GM23338 (cell line): ENCODE measurements at regions not wholly inside any gene's neighbourhood (a gene's known extent, or its start where the extent isn't known, plus 50 kb on each side); places are given as distances from the start of the nearest gene placed in this dataset.

Experiments
- ATAC-seq: fragments of 200-7000 bp; cut with Tn5 transposase; 3 replicates; pipeline ENCODE4 v1.9.1; 2020
- DNase-seq: peaks from one replicate; pipeline ENCODE4 v3.0.0-alpha.2; 2015; ENCODE audit warnings: low spot score
- H2AFZ ChIP-seq: fragments of 200-600 bp; sonication (generic); 2 replicates; pipeline ENCODE4 v1.8.0; 2016; ENCODE audit warnings: antibody characterized with exemption, mild to moderate bottlenecking, moderate library complexity
- H3F3A ChIP-seq: fragments of 200-600 bp; sonication (generic); replicated peaks from 2 replicates; pipeline ENCODE4 v1.8.0; 2017; ENCODE audit warnings: antibody characterized with exemption, mixed run types, low read depth
- H3K27ac ChIP-seq: fragments of 200-600 bp; sonication (generic); 2 replicates; pipeline ENCODE4 v1.6.1; 2016; ENCODE audit warnings: low read depth
- H3K27me3 ChIP-seq: fragments of 200-600 bp; sonication (generic); 2 replicates; pipeline ENCODE4 v1.8.0; 2016; ENCODE audit warnings: mild to moderate bottlenecking, mixed run types, moderate library complexity; ENCODE audit not compliant: insufficient read depth
- H3K36me3 ChIP-seq: fragments of 200-600 bp; sonication (generic); 2 replicates; pipeline ENCODE4 v1.8.0; 2016; ENCODE audit warnings: mild to moderate bottlenecking; ENCODE audit not compliant: insufficient read depth
- H3K4me1 ChIP-seq: fragments of 200-600 bp; sonication (generic); 2 replicates; pipeline ENCODE4 v1.8.0; 2016; ENCODE audit warnings: mild to moderate bottlenecking, moderate library complexity; ENCODE audit not compliant: insufficient read depth
- H3K4me2 ChIP-seq: fragments of 200-600 bp; sonication (generic); 2 replicates; pipeline ENCODE4 v1.7.1; 2017; ENCODE audit warnings: mixed run types
- H3K4me3 ChIP-seq: fragments of 200-600 bp; sonication (generic); 2 replicates; pipeline ENCODE4 v1.6.1; 2016; ENCODE audit warnings: mixed run types
- H3K79me2 ChIP-seq: fragments of 200-600 bp; sonication (generic); replicated peaks from 2 replicates; pipeline ENCODE4 v1.8.0; 2017; ENCODE audit warnings: mild to moderate bottlenecking; ENCODE audit not compliant: insufficient read depth
- H3K9me2 ChIP-seq: fragments of 200-600 bp; sonication (generic); 2 replicates; pipeline ENCODE4 v1.8.0; 2017; ENCODE audit not compliant: insufficient read depth
- H4K20me1 ChIP-seq: fragments of 200-600 bp; sonication (generic); replicated peaks from 2 replicates; pipeline ENCODE4 v1.8.0; 2017; ENCODE audit warnings: mild to moderate bottlenecking; ENCODE audit not compliant: insufficient read depth
- H3K27ac Mint-ChIP-seq: 2 replicates; pipeline ENCODE4 v1.8.0; 2020; ENCODE audit warnings: inconsistent platforms, mild to moderate bottlenecking, moderate library complexity, mixed read lengths
- H3K27me3 Mint-ChIP-seq: 3 replicates; pipeline ENCODE4 v1.8.0; 2022; ENCODE audit warnings: low read depth, mild to moderate bottlenecking, moderate library complexity, mixed read lengths, inconsistent platforms; ENCODE audit not compliant: insufficient read depth, poor library complexity
- H3K36me3 Mint-ChIP-seq: 3 replicates; pipeline ENCODE4 v1.8.0; 2021; ENCODE audit warnings: low read depth, mild to moderate bottlenecking, inconsistent platforms, moderate library complexity, mixed read lengths
- H3K4me1 Mint-ChIP-seq: 3 replicates; pipeline ENCODE4 v1.8.0; 2020; ENCODE audit warnings: mild to moderate bottlenecking, inconsistent platforms, mixed read lengths
- H3K4me3 Mint-ChIP-seq: 3 replicates; pipeline ENCODE4 v1.8.0; 2021; ENCODE audit warnings: moderate library complexity, mild to moderate bottlenecking, inconsistent platforms, mixed read lengths
- H3K9me3 Mint-ChIP-seq: 3 replicates; pipeline ENCODE4 v1.8.0; 2020; ENCODE audit warnings: moderate library complexity, mild to moderate bottlenecking, inconsistent platforms, mixed read lengths
- CREB1 ChIP-seq: fragments of 250-450 bp; sonication (Bioruptor Pico); IDR thresholded peaks from 2 replicates; pipeline ENCODE4 v1.5.0; 2020; ENCODE audit warnings: low read depth, mild to moderate bottlenecking, moderate library complexity
- ETS1 ChIP-seq: IDR thresholded peaks from 2 replicates; pipeline ENCODE4 v1.6.1; 2016; ENCODE audit warnings: antibody characterized with exemption
- EZH2 ChIP-seq: fragments of 200-600 bp; sonication (generic); IDR thresholded peaks from one replicate; pipeline ENCODE4 v1.8.0; 2017; ENCODE audit warnings: antibody characterized with exemption, mild to moderate bottlenecking, low read depth; ENCODE audit not compliant: unreplicated experiment
- EZH2phosphoT487 ChIP-seq: fragments of 200-600 bp; sonication (generic); IDR thresholded peaks from one replicate; pipeline ENCODE4 v1.8.1; 2018; ENCODE audit warnings: antibody characterized with exemption; ENCODE audit not compliant: unreplicated experiment
- JUNB ChIP-seq: IDR thresholded peaks from one replicate; pipeline ENCODE4 v1.6.1; 2016; ENCODE audit warnings: antibody characterized with exemption; ENCODE audit not compliant: unreplicated experiment
- NANOG ChIP-seq: IDR thresholded peaks from 2 replicates; pipeline ENCODE4 v1.6.1; 2016; ENCODE audit warnings: antibody characterized with exemption, borderline replicate concordance
- POLR2AphosphoS5 ChIP-seq: IDR thresholded peaks from 2 replicates; pipeline ENCODE4 v1.6.1; 2016; ENCODE audit warnings: antibody characterized with exemption, low read depth
- REST ChIP-seq: IDR thresholded peaks from one replicate; pipeline ENCODE4 v1.6.1; 2018; ENCODE audit warnings: antibody characterized with exemption; ENCODE audit not compliant: unreplicated experiment
- STAT1 ChIP-seq: IDR thresholded peaks from one replicate; pipeline ENCODE4 v1.6.1; 2016; ENCODE audit warnings: antibody characterized with exemption; ENCODE audit not compliant: unreplicated experiment
- ZNF114 ChIP-seq: fragments of 250-450 bp; sonication (Bioruptor Pico); IDR thresholded peaks from 2 replicates; pipeline ENCODE4 v1.5.0; 2020; ENCODE audit warnings: mild to moderate bottlenecking, moderate library complexity
- ZNF331 ChIP-seq: fragments of 250-450 bp; sonication (Bioruptor Pico); IDR thresholded peaks from 2 replicates; pipeline ENCODE4 v1.5.0; 2020; ENCODE audit warnings: low read depth, mild to moderate bottlenecking, moderate library complexity
- TF ChIP-seq, protein P1 (sequence below): fragments of 250-450 bp; sonication (Bioruptor Pico); IDR thresholded peaks from 2 replicates; pipeline ENCODE4 v1.5.0; 2020; ENCODE audit warnings: mild to moderate bottlenecking, moderate library complexity
- TF ChIP-seq, protein P2 (sequence below), 2 experiments: fragments of 200-600 bp in 1 of 2; sonication (generic) in 1 of 2; conservative IDR thresholded peaks; 2 replicates each; pipeline versions ENCODE4 v1.5.1 to v1.6.1; 2016 to 2017; ENCODE audit warnings: antibody characterized with exemption in 2 of 2, low read depth in 2 of 2, mild to moderate bottlenecking in 2 of 2, moderate library complexity in 1 of 2

- TF ChIP-seq EZH2 (no peak), ZNF114 (CRISPR knock-in tag) (no peak), POLR2AphosphoS5 (no peak), EZH2phosphoT487 (no peak)
- TF ChIP-seq, protein P1, sequence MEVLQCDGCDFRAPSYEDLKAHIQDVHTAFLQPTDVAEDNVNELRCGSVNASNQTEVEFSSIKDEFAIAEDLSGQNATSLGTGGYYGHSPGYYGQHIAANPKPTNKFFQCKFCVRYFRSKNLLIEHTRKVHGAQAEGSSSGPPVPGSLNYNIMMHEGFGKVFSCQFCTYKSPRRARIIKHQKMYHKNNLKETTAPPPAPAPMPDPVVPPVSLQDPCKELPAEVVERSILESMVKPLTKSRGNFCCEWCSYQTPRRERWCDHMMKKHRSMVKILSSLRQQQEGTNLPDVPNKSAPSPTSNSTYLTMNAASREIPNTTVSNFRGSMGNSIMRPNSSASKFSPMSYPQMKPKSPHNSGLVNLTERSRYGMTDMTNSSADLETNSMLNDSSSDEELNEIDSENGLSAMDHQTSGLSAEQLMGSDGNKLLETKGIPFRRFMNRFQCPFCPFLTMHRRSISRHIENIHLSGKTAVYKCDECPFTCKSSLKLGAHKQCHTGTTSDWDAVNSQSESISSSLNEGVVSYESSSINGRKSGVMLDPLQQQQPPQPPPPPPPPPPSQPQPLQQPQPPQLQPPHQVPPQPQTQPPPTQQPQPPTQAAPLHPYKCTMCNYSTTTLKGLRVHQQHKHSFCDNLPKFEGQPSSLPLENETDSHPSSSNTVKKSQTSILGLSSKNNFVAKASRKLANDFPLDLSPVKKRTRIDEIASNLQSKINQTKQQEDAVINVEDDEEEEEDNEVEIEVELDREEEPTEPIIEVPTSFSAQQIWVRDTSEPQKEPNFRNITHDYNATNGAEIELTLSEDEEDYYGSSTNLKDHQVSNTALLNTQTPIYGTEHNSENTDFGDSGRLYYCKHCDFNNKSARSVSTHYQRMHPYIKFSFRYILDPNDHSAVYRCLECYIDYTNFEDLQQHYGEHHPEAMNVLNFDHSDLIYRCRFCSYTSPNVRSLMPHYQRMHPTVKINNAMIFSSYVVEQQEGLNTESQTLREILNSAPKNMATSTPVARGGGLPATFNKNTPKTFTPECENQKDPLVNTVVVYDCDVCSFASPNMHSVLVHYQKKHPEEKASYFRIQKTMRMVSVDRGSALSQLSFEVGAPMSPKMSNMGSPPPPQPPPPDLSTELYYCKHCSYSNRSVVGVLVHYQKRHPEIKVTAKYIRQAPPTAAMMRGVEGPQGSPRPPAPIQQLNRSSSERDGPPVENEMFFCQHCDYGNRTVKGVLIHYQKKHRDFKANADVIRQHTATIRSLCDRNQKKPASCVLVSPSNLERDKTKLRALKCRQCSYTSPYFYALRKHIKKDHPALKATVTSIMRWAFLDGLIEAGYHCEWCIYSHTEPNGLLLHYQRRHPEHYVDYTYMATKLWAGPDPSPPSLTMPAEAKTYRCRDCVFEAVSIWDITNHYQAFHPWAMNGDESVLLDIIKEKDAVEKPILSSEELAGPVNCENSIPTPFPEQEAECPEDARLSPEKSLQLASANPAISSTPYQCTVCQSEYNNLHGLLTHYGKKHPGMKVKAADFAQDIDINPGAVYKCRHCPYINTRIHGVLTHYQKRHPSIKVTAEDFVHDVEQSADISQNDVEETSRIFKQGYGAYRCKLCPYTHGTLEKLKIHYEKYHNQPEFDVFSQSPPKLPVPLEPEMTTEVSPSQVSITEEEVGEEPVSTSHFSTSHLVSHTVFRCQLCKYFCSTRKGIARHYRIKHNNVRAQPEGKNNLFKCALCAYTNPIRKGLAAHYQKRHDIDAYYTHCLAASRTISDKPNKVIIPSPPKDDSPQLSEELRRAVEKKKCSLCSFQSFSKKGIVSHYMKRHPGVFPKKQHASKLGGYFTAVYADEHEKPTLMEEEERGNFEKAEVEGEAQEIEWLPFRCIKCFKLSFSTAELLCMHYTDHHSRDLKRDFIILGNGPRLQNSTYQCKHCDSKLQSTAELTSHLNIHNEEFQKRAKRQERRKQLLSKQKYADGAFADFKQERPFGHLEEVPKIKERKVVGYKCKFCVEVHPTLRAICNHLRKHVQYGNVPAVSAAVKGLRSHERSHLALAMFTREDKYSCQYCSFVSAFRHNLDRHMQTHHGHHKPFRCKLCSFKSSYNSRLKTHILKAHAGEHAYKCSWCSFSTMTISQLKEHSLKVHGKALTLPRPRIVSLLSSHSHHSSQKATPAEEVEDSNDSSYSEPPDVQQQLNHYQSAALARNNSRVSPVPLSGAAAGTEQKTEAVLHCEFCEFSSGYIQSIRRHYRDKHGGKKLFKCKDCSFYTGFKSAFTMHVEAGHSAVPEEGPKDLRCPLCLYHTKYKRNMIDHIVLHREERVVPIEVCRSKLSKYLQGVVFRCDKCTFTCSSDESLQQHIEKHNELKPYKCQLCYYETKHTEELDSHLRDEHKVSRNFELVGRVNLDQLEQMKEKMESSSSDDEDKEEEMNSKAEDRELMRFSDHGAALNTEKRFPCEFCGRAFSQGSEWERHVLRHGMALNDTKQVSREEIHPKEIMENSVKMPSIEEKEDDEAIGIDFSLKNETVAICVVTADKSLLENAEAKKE (CRISPR knock-in tag) = no peak
Measured at GRCh38 chr5:121497176-121497575, 354.5 kb upstream of the FTMT start (continued).

- H3K4me2 ChIP-seq = peak overlapping the region; percentile 48; the same call in 1 of the 2 replicates
- no peaks in the 10 kb centered on the region for H3K36me3 ChIP-seq
- H3K9me2 ChIP-seq = no peaks in the 10 kb centered on the region
- Mint-ChIP-seq H3K27me3 (no peaks in the 10 kb centered on the region), H3K4me1 (peaks cover 30% of the 10 kb centered on the region), H3K27ac (peak overlapping the region; percentile 53), H3K9me3 (no peaks in the 10 kb centered on the region), H3K36me3 (no peaks in the 10 kb centered on the region), H3K4me3 (no peak overlapping the region; the same call in 2 of the 3 replicates)
- ATAC-seq (peak; percentile 43; the same call in 2 of the 3 replicates), DNase-seq (peak; percentile 15)
- peaks cover 12% of the 10 kb centered on the region for H3K4me1 ChIP-seq
- no peaks in the 10 kb centered on the region for H4K20me1 ChIP-seq
- peak overlapping the region; percentile 73; the same call in 1 of the 2 replicates for H3K27ac ChIP-seq
- H3F3A ChIP-seq = no peaks in the 10 kb centered on the region
- H2AFZ ChIP-seq = no peak overlapping the region; the same call in 1 of the 2 replicates
- no peaks in the 10 kb centered on the region for H3K27me3 ChIP-seq
- H3K4me3 ChIP-seq = no peak overlapping the region
- H3K79me2 ChIP-seq = no peaks in the 10 kb centered on the region
- TF ChIP-seq JUNB (no peak), EZH2 (no peak), POLR2AphosphoS5 (no peak), REST (no peak), CREB1 (CRISPR knock-in tag) (peak; percentile 45; the same call in 1 of the 2 replicates), NANOG (no peak), EZH2phosphoT487 (no peak), STAT1 (no peak), ETS1 (no peak), ZNF114 (CRISPR knock-in tag) (no peak), ZNF331 (CRISPR knock-in tag) (no peak)
- TF ChIP-seq, protein P2, sequence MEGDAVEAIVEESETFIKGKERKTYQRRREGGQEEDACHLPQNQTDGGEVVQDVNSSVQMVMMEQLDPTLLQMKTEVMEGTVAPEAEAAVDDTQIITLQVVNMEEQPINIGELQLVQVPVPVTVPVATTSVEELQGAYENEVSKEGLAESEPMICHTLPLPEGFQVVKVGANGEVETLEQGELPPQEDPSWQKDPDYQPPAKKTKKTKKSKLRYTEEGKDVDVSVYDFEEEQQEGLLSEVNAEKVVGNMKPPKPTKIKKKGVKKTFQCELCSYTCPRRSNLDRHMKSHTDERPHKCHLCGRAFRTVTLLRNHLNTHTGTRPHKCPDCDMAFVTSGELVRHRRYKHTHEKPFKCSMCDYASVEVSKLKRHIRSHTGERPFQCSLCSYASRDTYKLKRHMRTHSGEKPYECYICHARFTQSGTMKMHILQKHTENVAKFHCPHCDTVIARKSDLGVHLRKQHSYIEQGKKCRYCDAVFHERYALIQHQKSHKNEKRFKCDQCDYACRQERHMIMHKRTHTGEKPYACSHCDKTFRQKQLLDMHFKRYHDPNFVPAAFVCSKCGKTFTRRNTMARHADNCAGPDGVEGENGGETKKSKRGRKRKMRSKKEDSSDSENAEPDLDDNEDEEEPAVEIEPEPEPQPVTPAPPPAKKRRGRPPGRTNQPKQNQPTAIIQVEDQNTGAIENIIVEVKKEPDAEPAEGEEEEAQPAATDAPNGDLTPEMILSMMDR (conservative IDR thresholded peaks at IDR 0.05; ENCODE audit: low read depth in 2 of 2) = no peak
Measured at GRCh38 chr5:121500310-121500709, 351.4 kb upstream of the FTMT start.
